ENCODE measurements at regions not wholly inside any gene's neighbourhood (a gene's known extent, or its start where the extent isn't known, plus 50 kb on each side); places are given as distances from the start of the nearest gene placed in this dataset.

DNA sequence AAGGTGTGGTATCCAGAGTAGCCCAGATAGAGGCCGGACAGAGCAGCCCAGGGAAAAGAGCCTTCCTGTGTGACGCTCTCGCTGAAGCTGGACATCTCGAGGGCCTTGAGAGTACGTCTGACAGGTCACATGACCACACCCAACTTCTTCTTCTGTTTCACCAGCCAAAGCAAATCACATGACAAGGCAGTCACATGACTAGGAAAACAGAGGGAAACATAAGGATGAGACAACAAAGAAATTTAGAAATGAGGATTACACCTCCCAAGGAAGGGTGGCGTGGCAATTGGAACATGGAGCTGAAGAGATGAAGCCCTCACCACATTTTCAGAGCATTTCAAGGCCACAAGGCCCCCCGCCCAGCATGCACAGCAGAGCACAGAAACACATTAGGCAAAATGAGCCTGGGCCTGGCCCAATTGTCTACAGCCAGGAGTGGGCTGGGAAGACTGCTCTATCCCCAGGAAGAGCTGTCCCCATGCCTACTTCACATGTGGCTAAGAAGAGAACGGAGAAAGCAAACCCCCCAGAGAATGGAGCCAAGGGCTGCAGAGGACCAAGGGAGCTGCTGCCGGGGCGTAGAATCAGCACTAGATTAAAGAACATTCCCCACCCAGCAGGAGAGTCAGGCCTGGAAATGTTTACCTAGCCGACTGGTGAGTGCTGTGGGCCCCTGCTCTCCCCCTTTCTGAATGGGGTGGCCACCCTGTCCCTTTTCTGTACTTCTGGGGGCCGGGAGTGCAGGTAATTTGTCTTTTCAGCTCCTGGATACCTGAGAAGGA, 305.1 kb downstream of the NPHP4 start:
- no peak overlapping the region for H3K4me3 ChIP-seq (ENCODE audit: low read length)
- no peaks in the 10 kb centered on the region for H3K36me3 ChIP-seq (ENCODE audit: control insufficient read depth, low read length)
- H3K27ac ChIP-seq (ENCODE audit: low read depth, low read length), result no peak overlapping the region
- H3K79me2 ChIP-seq (ENCODE audit: control insufficient read depth, low read length), result no peaks in the 10 kb centered on the region
- H3K9me3 ChIP-seq (ENCODE audit: control insufficient read depth, insufficient read depth, low read length), result no peaks in the 10 kb centered on the region
- 0 out of 2 replicates have a peak, but pooled peaks cover 2% of the 10 kb centered on the region for H3K27me3 ChIP-seq (ENCODE audit: control insufficient read depth, low read length)
- H3F3A ChIP-seq (ENCODE audit: control insufficient read depth, insufficient read depth), result no peaks in the 10 kb centered on the region
- H3K4me1 ChIP-seq (ENCODE audit: control insufficient read depth, low read length), result no peaks in the 10 kb centered on the region
- TF ChIP-seq, protein P1, sequence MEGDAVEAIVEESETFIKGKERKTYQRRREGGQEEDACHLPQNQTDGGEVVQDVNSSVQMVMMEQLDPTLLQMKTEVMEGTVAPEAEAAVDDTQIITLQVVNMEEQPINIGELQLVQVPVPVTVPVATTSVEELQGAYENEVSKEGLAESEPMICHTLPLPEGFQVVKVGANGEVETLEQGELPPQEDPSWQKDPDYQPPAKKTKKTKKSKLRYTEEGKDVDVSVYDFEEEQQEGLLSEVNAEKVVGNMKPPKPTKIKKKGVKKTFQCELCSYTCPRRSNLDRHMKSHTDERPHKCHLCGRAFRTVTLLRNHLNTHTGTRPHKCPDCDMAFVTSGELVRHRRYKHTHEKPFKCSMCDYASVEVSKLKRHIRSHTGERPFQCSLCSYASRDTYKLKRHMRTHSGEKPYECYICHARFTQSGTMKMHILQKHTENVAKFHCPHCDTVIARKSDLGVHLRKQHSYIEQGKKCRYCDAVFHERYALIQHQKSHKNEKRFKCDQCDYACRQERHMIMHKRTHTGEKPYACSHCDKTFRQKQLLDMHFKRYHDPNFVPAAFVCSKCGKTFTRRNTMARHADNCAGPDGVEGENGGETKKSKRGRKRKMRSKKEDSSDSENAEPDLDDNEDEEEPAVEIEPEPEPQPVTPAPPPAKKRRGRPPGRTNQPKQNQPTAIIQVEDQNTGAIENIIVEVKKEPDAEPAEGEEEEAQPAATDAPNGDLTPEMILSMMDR (IDR thresholded peaks at IDR 0.05; ENCODE audit: low read depth, low read length, poor library complexity, severe bottlenecking), result no peak
- no peak for TF ChIP-seq EZH2phosphoT487 (IDR thresholded peaks at IDR 0.05; ENCODE audit: borderline replicate concordance, low read length)
- H3K9me2 ChIP-seq (replicated peaks; ENCODE audit: control insufficient read depth, low read length), result no peaks in the 10 kb centered on the region
- no peak overlapping the region for H3K4me2 ChIP-seq (ENCODE audit: low read length)
- no peaks in the 10 kb centered on the region for H4K20me1 ChIP-seq (ENCODE audit: control insufficient read depth, insufficient read depth, low read depth, low read length)

DNA sequence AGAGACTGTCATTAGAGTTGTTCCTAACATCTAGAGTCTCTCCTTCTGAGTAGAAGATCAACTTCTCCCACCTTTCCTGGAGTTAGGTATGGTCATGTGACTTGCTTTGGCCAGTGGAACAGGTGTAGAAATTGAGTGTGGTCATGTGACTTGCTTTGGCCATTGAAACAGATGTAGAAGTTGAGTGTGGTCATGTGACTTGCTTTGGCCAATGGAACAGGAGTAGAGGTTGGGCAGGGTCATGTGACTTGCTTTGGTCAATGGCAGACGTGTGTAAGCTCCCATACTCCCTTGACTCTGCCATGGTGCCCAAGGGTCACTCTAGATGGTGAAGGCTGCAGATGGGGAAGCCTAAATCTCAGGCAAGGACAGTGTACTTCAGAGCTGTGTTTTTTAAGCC, 306.0 kb downstream of the NPHP4 start:
- H3K36me3 ChIP-seq (ENCODE audit: control insufficient read depth, low read length), result no peaks in the 10 kb centered on the region
- TF ChIP-seq, protein P1 (IDR thresholded peaks at IDR 0.05; ENCODE audit: low read depth, low read length, poor library complexity, severe bottlenecking), result no peak
- TF ChIP-seq EZH2phosphoT487 (IDR thresholded peaks at IDR 0.05; ENCODE audit: borderline replicate concordance, low read length), result no peak
- H3K27ac ChIP-seq (ENCODE audit: low read depth, low read length), result no peak overlapping the region
- H3K4me2 ChIP-seq (ENCODE audit: low read length), result no peak overlapping the region
- H3K79me2 ChIP-seq (ENCODE audit: control insufficient read depth, low read length), result no peaks in the 10 kb centered on the region
- H3K4me1 ChIP-seq (ENCODE audit: control insufficient read depth, low read length), result no peaks in the 10 kb centered on the region
- no peak overlapping the region for H3K4me3 ChIP-seq (ENCODE audit: low read length)
- no peaks in the 10 kb centered on the region for H3F3A ChIP-seq (ENCODE audit: control insufficient read depth, insufficient read depth)
- H3K9me2 ChIP-seq (replicated peaks; ENCODE audit: control insufficient read depth, low read length), result no peaks in the 10 kb centered on the region
- no peaks in the 10 kb centered on the region for H4K20me1 ChIP-seq (ENCODE audit: control insufficient read depth, insufficient read depth, low read depth, low read length)
- H3K9me3 ChIP-seq (ENCODE audit: control insufficient read depth, insufficient read depth, low read length), result no peaks in the 10 kb centered on the region
- H3K27me3 ChIP-seq (ENCODE audit: control insufficient read depth, low read length), result 0 out of 2 replicates have a peak, but pooled peaks cover 2% of the 10 kb centered on the region

DNA sequence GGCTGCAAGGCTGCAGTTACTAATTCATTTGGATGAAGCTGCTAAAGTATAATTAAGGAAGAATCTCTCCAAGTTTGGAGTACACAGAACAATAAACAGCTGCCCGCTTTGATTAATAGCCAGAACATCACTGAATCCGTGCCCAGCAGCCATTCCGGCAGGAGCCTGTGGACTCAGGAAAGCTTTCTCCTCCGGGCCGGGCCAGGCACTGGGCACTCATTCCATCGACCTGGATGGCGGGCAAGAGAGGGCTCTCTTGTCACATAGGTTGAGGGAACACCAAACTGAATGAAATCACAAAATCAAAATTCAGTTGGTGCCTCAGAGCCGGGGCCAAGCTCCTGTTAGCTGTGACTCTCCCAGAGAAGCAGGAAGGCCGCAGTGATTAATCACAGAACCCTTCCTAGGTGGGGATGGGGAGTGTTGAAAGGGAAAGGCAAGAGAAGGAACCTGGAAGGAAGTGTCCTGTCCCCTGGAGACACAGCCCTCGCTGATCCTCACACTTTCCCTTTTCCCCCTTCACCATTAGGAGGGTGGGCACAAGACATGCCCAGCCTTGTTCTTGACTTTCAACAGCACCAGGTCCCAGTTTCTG, 306.7 kb downstream of the NPHP4 start:
- Histone ChIP-seq H3K9me3 (ENCODE audit: control insufficient read depth, insufficient read depth, low read length) (no peaks in the 10 kb centered on the region), H3K4me2 (ENCODE audit: low read length) (no peak overlapping the region), H3F3A (ENCODE audit: control insufficient read depth, insufficient read depth) (no peaks in the 10 kb centered on the region), H3K4me3 (ENCODE audit: low read length) (no peak overlapping the region), H4K20me1 (ENCODE audit: control insufficient read depth, insufficient read depth, low read depth, low read length) (no peaks in the 10 kb centered on the region), H3K36me3 (ENCODE audit: control insufficient read depth, low read length) (no peaks in the 10 kb centered on the region), H3K27me3 (ENCODE audit: control insufficient read depth, low read length) (0 out of 2 replicates have a peak, but pooled peaks cover 2% of the 10 kb centered on the region), H3K79me2 (ENCODE audit: control insufficient read depth, low read length) (no peaks in the 10 kb centered on the region), H3K9me2 (replicated peaks; ENCODE audit: control insufficient read depth, low read length) (no peaks in the 10 kb centered on the region), H3K27ac (ENCODE audit: low read depth, low read length) (no peak overlapping the region), H3K4me1 (ENCODE audit: control insufficient read depth, low read length) (no peaks in the 10 kb centered on the region)
- TF ChIP-seq EZH2phosphoT487 (IDR thresholded peaks at IDR 0.05; ENCODE audit: borderline replicate concordance, low read length), result no peak
- TF ChIP-seq, protein P1 (IDR thresholded peaks at IDR 0.05; ENCODE audit: low read depth, low read length, poor library complexity, severe bottlenecking), result no peak

Measured in DOHH2 (cell line).